ENCODE measurements at regions not wholly inside any gene's neighbourhood (a gene's known extent, or its start where the extent isn't known, plus 50 kb on each side); places are given as distances from the start of the nearest gene placed in this dataset.

- Histone ChIP-seq H3K4me3 (no peak overlapping the region), H3K36me3 (replicated peaks in 1 of 2; ENCODE audit: insufficient read depth in 1 of 2, low read depth in 2 of 2) (no peaks in the 10 kb centered on the region), H3K4me1 (peaks cover 8% of the 10 kb centered on the region), H3K27me3 (no peaks in the 10 kb centered on the region), H3K9me3 (no peaks in the 10 kb centered on the region), H3K27ac (no peak overlapping the region)
- DNase-seq (no peak), ATAC-seq (no peak)
- TF ChIP-seq POLR2A (IDR thresholded peaks at IDR 0.05): no peak
- no peak for TF ChIP-seq CTCF (IDR thresholded peaks at IDR 0.05)
- 61 to 65% methylated on average over 14 of the region's 14 CpGs for WGBS, 2 donors
- intact Hi-C loops (cut with DNase I): no loop called here
These were observed 200.5 kb downstream of the KLF5 start for GRCh38 chr13:73259061-73260017.

GRCh38 chr13:73258406-73258805, 199.6 kb downstream of the KLF5 start:
- Histone ChIP-seq H3K9me3 (no peaks in the 10 kb centered on the region), H3K4me3 (no peak overlapping the region), H3K36me3 (replicated peaks in 1 of 2; ENCODE audit: insufficient read depth in 1 of 2, low read depth in 2 of 2) (no peaks in the 10 kb centered on the region), H3K27ac (no peak overlapping the region), H3K4me1 (peaks cover 8% of the 10 kb centered on the region), H3K27me3 (no peaks in the 10 kb centered on the region)
- DNase-seq (no peak), ATAC-seq (no peak)
- no peak for TF ChIP-seq CTCF (IDR thresholded peaks at IDR 0.05)
- TF ChIP-seq POLR2A (IDR thresholded peaks at IDR 0.05): no peak
- intact Hi-C loops (cut with DNase I): no loop called here
- 63 to 71% methylated on average over 4 of the region's 4 CpGs for WGBS, 2 donors

- DNase-seq (no peak), ATAC-seq (no peak)
- Histone ChIP-seq H3K4me1 (peaks cover 3% of the 10 kb centered on the region), H3K9me3 (no peaks in the 10 kb centered on the region), H3K36me3 (replicated peaks in 1 of 2; ENCODE audit: insufficient read depth in 1 of 2, low read depth in 2 of 2) (no peaks in the 10 kb centered on the region), H3K27ac (no peak overlapping the region), H3K27me3 (no peaks in the 10 kb centered on the region), H3K4me3 (no peak overlapping the region)
- intact Hi-C loops (cut with DNase I): no loop called here
- TF ChIP-seq CTCF (IDR thresholded peaks at IDR 0.05): no peak
- no peak for TF ChIP-seq POLR2A (IDR thresholded peaks at IDR 0.05)
- 27 to 31% methylated on average over 2 of the region's 2 CpGs for WGBS, 2 donors
These were observed 196.0 kb downstream of the KLF5 start for GRCh38 chr13:73254827-73255226.

GRCh38 chr13:73251626-73252265, 192.9 kb downstream of the KLF5 start:
- Histone ChIP-seq H3K9me3 (no peaks in the 10 kb centered on the region), H3K27ac (no peak overlapping the region), H3K36me3 (replicated peaks in 1 of 2; ENCODE audit: insufficient read depth in 1 of 2, low read depth in 2 of 2) (no peaks in the 10 kb centered on the region), H3K4me1 (peaks cover 22% of the 10 kb centered on the region), H3K27me3 (no peaks in the 10 kb centered on the region), H3K4me3 (no peak overlapping the region)
- DNase-seq (no peak), ATAC-seq (no peak)
- WGBS, 2 donors: 61 to 64% methylated on average over 1 of the region's 1 CpG
- intact Hi-C loops (cut with DNase I): no loop called here
- TF ChIP-seq CTCF (IDR thresholded peaks at IDR 0.05) (no peak), POLR2A (IDR thresholded peaks at IDR 0.05) (no peak)

Measured in body of pancreas (tissue), 4 donors.